Endothelial cell of umbilical vein (primary cell): ENCODE measurements at regions not wholly inside any gene's neighbourhood (a gene's known extent, or its start where the extent isn't known, plus 50 kb on each side); places are given as distances from the start of the nearest gene placed in this dataset.

ENCODE experiments used
- EZH2 ChIP-seq: IDR thresholded peaks from 2 replicates; pipeline ENCODE4 v1.6.1; 2012; ENCODE audit warnings: borderline replicate concordance, low read depth, mild to moderate bottlenecking, moderate library complexity, low read length, inconsistent platforms; ENCODE audit not compliant: severe bottlenecking
- FOS ChIP-seq: IDR thresholded peaks from 2 replicates; pipeline ENCODE4 v1.6.1; 2011; ENCODE audit warnings: mild to moderate bottlenecking, low read length, moderate library complexity, borderline replicate concordance; ENCODE audit not compliant: insufficient read depth
- GATA2 ChIP-seq: IDR thresholded peaks from 2 replicates; pipeline ENCODE4 v1.7.0; 2011; ENCODE audit warnings: low read depth, mild to moderate bottlenecking, moderate library complexity, mixed read lengths, low read length; ENCODE audit not compliant: insufficient read length, insufficient read depth
- JUN ChIP-seq: IDR thresholded peaks from 2 replicates; pipeline ENCODE4 v1.6.1; 2011; ENCODE audit warnings: borderline replicate concordance, low read depth; ENCODE audit not compliant: insufficient read length, insufficient read depth
- MAX ChIP-seq: IDR thresholded peaks from 2 replicates; pipeline ENCODE4 v1.6.1; 2011; ENCODE audit not compliant: insufficient read depth, insufficient read length
- MYC ChIP-seq: IDR thresholded peaks from one replicate; pipeline ENCODE4 v1.6.1; 2011; ENCODE audit warnings: mild to moderate bottlenecking, low read depth, low read length
- POLR2A ChIP-seq: IDR thresholded peaks from 2 replicates; pipeline ENCODE4 v1.6.1; 2012; ENCODE audit warnings: low read depth, mild to moderate bottlenecking, control low read depth, low read length
- POLR2AphosphoS5 ChIP-seq: IDR thresholded peaks from 2 replicates; pipeline ENCODE4 v1.6.1; 2012; ENCODE audit warnings: low read depth, mild to moderate bottlenecking, control low read depth, low read length, moderate library complexity; ENCODE audit not compliant: insufficient read depth
- TF ChIP-seq, protein P1 (sequence below), 2 donors: IDR thresholded peaks; 1 replicate in 1 of 2; 2 replicates in 1 of 2; pipeline ENCODE4 v1.5.1; 2011; ENCODE audit warnings: low read length in 2 of 2, mild to moderate bottlenecking in 2 of 2, moderate library complexity in 2 of 2, control low read depth in 1 of 2, inconsistent platforms in 1 of 2, low read depth in 1 of 2; ENCODE audit not compliant: insufficient read depth in 1 of 2; ENCODE audit errors: extremely low read depth in 1 of 2

DNA sequence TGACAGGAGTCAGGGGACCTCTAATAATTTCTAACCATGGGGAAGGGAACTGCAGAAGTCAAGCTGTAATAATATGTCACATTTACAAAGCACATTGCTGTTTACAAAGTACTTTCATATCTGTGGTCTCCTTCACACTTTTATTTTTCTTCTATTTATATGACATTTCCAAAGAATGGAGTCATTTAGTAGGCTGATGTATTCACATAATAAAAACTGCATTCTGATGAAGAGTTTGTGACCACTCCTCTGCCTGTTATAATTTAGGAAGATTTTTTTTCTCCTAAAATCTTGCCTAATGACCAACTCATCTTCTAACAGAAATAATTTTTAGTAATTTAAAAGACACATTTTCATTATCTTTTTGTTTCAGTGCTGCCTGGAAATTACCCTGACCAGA is 272.2 kb upstream of the VEPH1 start:
- TF ChIP-seq POLR2A, result no peak
- TF ChIP-seq, protein P1, sequence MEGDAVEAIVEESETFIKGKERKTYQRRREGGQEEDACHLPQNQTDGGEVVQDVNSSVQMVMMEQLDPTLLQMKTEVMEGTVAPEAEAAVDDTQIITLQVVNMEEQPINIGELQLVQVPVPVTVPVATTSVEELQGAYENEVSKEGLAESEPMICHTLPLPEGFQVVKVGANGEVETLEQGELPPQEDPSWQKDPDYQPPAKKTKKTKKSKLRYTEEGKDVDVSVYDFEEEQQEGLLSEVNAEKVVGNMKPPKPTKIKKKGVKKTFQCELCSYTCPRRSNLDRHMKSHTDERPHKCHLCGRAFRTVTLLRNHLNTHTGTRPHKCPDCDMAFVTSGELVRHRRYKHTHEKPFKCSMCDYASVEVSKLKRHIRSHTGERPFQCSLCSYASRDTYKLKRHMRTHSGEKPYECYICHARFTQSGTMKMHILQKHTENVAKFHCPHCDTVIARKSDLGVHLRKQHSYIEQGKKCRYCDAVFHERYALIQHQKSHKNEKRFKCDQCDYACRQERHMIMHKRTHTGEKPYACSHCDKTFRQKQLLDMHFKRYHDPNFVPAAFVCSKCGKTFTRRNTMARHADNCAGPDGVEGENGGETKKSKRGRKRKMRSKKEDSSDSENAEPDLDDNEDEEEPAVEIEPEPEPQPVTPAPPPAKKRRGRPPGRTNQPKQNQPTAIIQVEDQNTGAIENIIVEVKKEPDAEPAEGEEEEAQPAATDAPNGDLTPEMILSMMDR (IDR thresholded peaks at IDR 0.05; ENCODE audit: extremely low read depth in 1 of 2, insufficient read depth in 1 of 2, low read depth in 1 of 2, low read length in 2 of 2), result no peak
- no peak for TF ChIP-seq MAX
- TF ChIP-seq POLR2AphosphoS5, result no peak
- no peak for TF ChIP-seq EZH2
- no peak for TF ChIP-seq MYC
- no peak for TF ChIP-seq JUN
- no peak for TF ChIP-seq GATA2
- no peak for TF ChIP-seq FOS
